HepG2 (cell line): ENCODE measurements at regions not wholly inside any gene's neighbourhood (a gene's known extent, or its start where the extent isn't known, plus 50 kb on each side); places are given as distances from the start of the nearest gene placed in this dataset.

Experiments used
- ATAC-seq: fragments of 200-7000 bp; cut with Tn5 transposase; 3 replicates; pipeline ENCODE4 v1.9.1; 2020; ENCODE audit warnings: mild to moderate bottlenecking, moderate library complexity
- BruUV-seq: library from RNA; stranded (reverse); fragments of 400-500 nt; replicated peaks from 2 replicates; lab custom pipeline; 2021; lab: Mats Ljungman, UMichigan
- CTCF ChIA-PET: fragments of 300-600 bp; formaldehyde crosslinking; extraction: SDS; loops from one replicate; lab custom pipeline; 2021; ENCODE audit warnings: low total read pairs, inconsistent platforms, low intra/inter-chr PET ratio; lab: Yijun Ruan, JAX
- POLR2A ChIA-PET: fragments of 350-600 bp; sonication (Branson Sonifier 250); formaldehyde crosslinking; loops from one replicate; lab custom pipeline; 2020; ENCODE audit warnings: antibody characterized with exemption, inconsistent platforms; lab: Yijun Ruan, JAX
- DNase-seq: peaks from one replicate; pipeline ENCODE4 v3.0.0-alpha.2; 2015; ENCODE audit warnings: low spot score
- FAIRE-seq: peaks from 3 replicates; lab custom pipeline; 2011; peaks lifted over from hg19 to GRCh38; lab: Jason Lieb, UNC
- H2AFZ ChIP-seq: one replicate; pipeline ENCODE4 v1.6.1; 2011; ENCODE audit warnings: low read length, inconsistent platforms
- H3K27ac ChIP-seq: fragments of 300-600 bp; 3 replicates; pipeline ENCODE4 v1.8.0; 2011; ENCODE audit warnings: mixed run types, mild to moderate bottlenecking, mixed read lengths, low read length, inconsistent platforms; ENCODE audit not compliant: insufficient read depth; ENCODE audit errors: extremely low read length
- H3K27me3 ChIP-seq, 2 experiments: fragments of 200-600 bp in 1 of 2; 2 replicates in 1 of 2; 3 replicates in 1 of 2; pipeline versions ENCODE4 v1.6.0 to v1.8.0; 2011; ENCODE audit warnings: low read length in 2 of 2, mild to moderate bottlenecking in 2 of 2, moderate library complexity in 2 of 2, inconsistent platforms in 1 of 2; ENCODE audit not compliant: insufficient read depth in 2 of 2, control insufficient read depth in 1 of 2
- H3K36me3 ChIP-seq, 2 experiments: fragments of 200-600 bp in 1 of 2; replicated peaks in 1 of 2; 2 replicates in 1 of 2; 3 replicates in 1 of 2; pipeline versions ENCODE4 v1.5.1 to v1.8.0; 2011; ENCODE audit warnings: low read length in 2 of 2, inconsistent platforms in 1 of 2; ENCODE audit not compliant: insufficient read depth in 2 of 2, control insufficient read depth in 1 of 2
- H3K4me1 ChIP-seq: 2 replicates; pipeline ENCODE4 v1.5.1; 2012; ENCODE audit warnings: low read length, inconsistent platforms; ENCODE audit not compliant: insufficient read depth
- H3K4me2 ChIP-seq: 2 replicates; pipeline ENCODE4 v1.6.0; 2011; ENCODE audit warnings: low read depth, low read length, inconsistent platforms
- H3K4me3 ChIP-seq, 3 experiments: fragments of 200-600 bp in 1 of 3; sonication (generic), shearing (Covaris generic) in 1 of 3; replicated peaks in 1 of 3; 2 replicates each; pipeline ENCODE4 v1.5.1; 2011 to 2016; ENCODE audit warnings: low read length in 3 of 3, inconsistent platforms in 2 of 3, low read depth in 2 of 3, mild to moderate bottlenecking in 2 of 3, control low read depth in 1 of 3, mixed read lengths in 1 of 3; ENCODE audit not compliant: insufficient read depth in 1 of 3
- H3K79me2 ChIP-seq: one replicate; pipeline ENCODE4 v1.6.1; 2011; ENCODE audit warnings: low read length, inconsistent platforms; ENCODE audit not compliant: insufficient read depth
- H3K9ac ChIP-seq: 2 replicates; pipeline ENCODE4 v1.6.0; 2011; ENCODE audit warnings: mild to moderate bottlenecking, low read depth, low read length, inconsistent platforms; ENCODE audit not compliant: insufficient read depth
- H3K9me3 ChIP-seq: 2 replicates; pipeline ENCODE4 v1.5.1; 2012; ENCODE audit warnings: mild to moderate bottlenecking, low read length
- H4K20me1 ChIP-seq: 2 replicates; pipeline ENCODE4 v1.6.0; 2011; ENCODE audit warnings: inconsistent platforms, mild to moderate bottlenecking, low read length, moderate library complexity; ENCODE audit not compliant: insufficient read depth
- BCLAF1 ChIP-seq: fragments of 450-650 bp; IDR thresholded peaks from 2 replicates; pipeline ENCODE4 v1.6.1; 2017; ENCODE audit warnings: mild to moderate bottlenecking
- CREB1 ChIP-seq, 2 experiments: fragments of 450-650 bp in 1 of 2; IDR thresholded peaks; 2 replicates each; pipeline ENCODE4 v1.6.1; 2016 to 2017; ENCODE audit warnings: control low read depth in 1 of 2, mild to moderate bottlenecking in 1 of 2, missing compliant biosample characterization in 1 of 2, missing genetic modification characterization in 1 of 2
- MAZ ChIP-seq, 2 experiments: sonication (generic) in 1 of 2; formaldehyde crosslinking in 1 of 2; IDR thresholded peaks; 2 replicates each; pipeline versions ENCODE4 v1.5.0 to v1.6.1; 2012 to 2020; ENCODE audit warnings: low read depth in 2 of 2, mild to moderate bottlenecking in 2 of 2, borderline replicate concordance in 1 of 2, improper control_type of control experiment in 1 of 2, low read length in 1 of 2, missing genetic modification reagents in 1 of 2, moderate library complexity in 1 of 2
- NCOA1 ChIP-seq: sonication (generic); formaldehyde crosslinking; IDR thresholded peaks from 2 replicates; pipeline ENCODE4 v1.9.0; 2021; ENCODE audit warnings: missing genetic modification reagents
- POLR2G ChIP-seq: fragments of 200-400 bp; formaldehyde crosslinking; IDR thresholded peaks from 2 replicates; pipeline ENCODE4 v1.6.1; 2018; ENCODE audit warnings: mild to moderate bottlenecking, low read depth, low read length, moderate library complexity
- RAD51 ChIP-seq: fragments of 450-650 bp; IDR thresholded peaks from 2 replicates; pipeline ENCODE4 v1.6.1; 2016; ENCODE audit warnings: borderline replicate concordance
- ZBTB10 ChIP-seq: sonication (generic); formaldehyde crosslinking; IDR thresholded peaks from 2 replicates; pipeline ENCODE4 v1.4.0; 2020; ENCODE audit warnings: missing genetic modification reagents, borderline replicate concordance
- ZNF329 ChIP-seq: sonication (generic); formaldehyde crosslinking; IDR thresholded peaks from 2 replicates; pipeline ENCODE4 v1.9.0; 2021; ENCODE audit warnings: low read depth, mild to moderate bottlenecking, missing genetic modification reagents
- ZNF605 ChIP-seq: sonication (generic); formaldehyde crosslinking; IDR thresholded peaks from 2 replicates; pipeline ENCODE4 v1.8.0; 2022; ENCODE audit warnings: mild to moderate bottlenecking, missing genetic modification reagents
- ZNF7 ChIP-seq: IDR thresholded peaks from 2 replicates; pipeline ENCODE4 v1.6.1; 2016; ENCODE audit warnings: missing biosample characterization, missing genetic modification reagents
- ZNF713 ChIP-seq: sonication (generic); formaldehyde crosslinking; IDR thresholded peaks from 2 replicates; pipeline ENCODE4 v1.4.0; 2020; ENCODE audit warnings: mild to moderate bottlenecking, missing genetic modification reagents
- WGBS: methylation state at CpG from one replicate; pipeline ENCODE4 v1.1.6; 2017; ENCODE audit warnings: low lambda C conversion rate; 5-methylcytosine and 5-hydroxymethylcytosine counted together
- in situ Hi-C: cut with HindIII; loops from 2 replicates; pipeline ENCODE4 v1.10.0; 2017; ENCODE audit warnings: low pct_unique_long_range_greater_than_20kb; ENCODE audit not compliant: extremely low pct_ligation_motif_present
- intact Hi-C: fragments of 100-400 bp; cut with micrococcal nuclease; formaldehyde crosslinking; loops from one replicate; pipeline ENCODE4 v1.10.0; 2022; ENCODE audit not compliant: unreplicated experiment
- TF ChIP-seq, protein P1 (sequence below): sonication (generic); formaldehyde crosslinking; conservative IDR thresholded peaks from 2 replicates; pipeline ENCODE4 v1.8.0; 2022; ENCODE audit warnings: low read depth, missing genetic modification reagents
- TF ChIP-seq, protein P2 (sequence below): sonication (generic); formaldehyde crosslinking; IDR thresholded peaks from 2 replicates; pipeline ENCODE4 v1.8.0; 2022; ENCODE audit warnings: missing genetic modification reagents, low read depth, mild to moderate bottlenecking, borderline replicate concordance

GRCh38 chr3:103166890-103167289 is 732.1 kb downstream of the ZPLD1 start (continued):
- TF ChIP-seq ZBTB10 (CRISPR knock-in tag), result no peak

DNA sequence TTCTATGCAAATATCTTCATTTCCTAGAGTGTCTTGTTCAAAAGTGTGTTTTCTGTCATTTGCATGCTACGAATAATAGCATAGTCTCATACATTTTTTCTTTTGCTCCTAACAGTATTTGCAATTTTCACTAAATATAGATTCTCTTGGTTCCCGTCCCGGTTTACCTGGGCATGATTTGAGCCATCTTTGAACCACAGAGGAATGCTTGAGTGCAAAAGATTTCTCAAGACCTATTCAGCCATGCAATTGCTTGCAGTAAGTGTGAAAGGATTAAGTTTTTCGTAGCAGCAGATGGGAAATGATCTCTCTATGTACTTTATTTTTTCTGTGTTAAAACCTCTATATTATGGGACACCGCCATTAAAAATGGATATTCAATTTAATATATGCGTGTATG is 733.0 kb downstream of the ZPLD1 start:
- H3K27me3 ChIP-seq, result no peaks in the 10 kb centered on the region
- no peak overlapping the region for H3K4me2 ChIP-seq
- H3K36me3 ChIP-seq, result no peaks in the 10 kb centered on the region
- H3K79me2 ChIP-seq, result no peaks in the 10 kb centered on the region
- in situ Hi-C loops (no loop called here), intact Hi-C loops (no loop called here)
- no peak overlapping the region for H3K27ac ChIP-seq
- H3K9ac ChIP-seq, result no peak overlapping the region
- DNase-seq (no peak), ATAC-seq (no peak), FAIRE-seq (no peak)
- H3K9me3 ChIP-seq, result no peaks in the 10 kb centered on the region
- 2% methylated on average over 6 of the region's 6 CpGs for WGBS
- no peak overlapping the region for H3K4me3 ChIP-seq
- BruUV-seq, result no TSS peak
- H4K20me1 ChIP-seq, result no peaks in the 10 kb centered on the region
- no peaks in the 10 kb centered on the region for H3K4me1 ChIP-seq
- H2AFZ ChIP-seq, result no peak overlapping the region
- POLR2A ChIA-PET, result no interaction called here
- CTCF ChIA-PET, result no interaction called here
- TF ChIP-seq, protein P1, sequence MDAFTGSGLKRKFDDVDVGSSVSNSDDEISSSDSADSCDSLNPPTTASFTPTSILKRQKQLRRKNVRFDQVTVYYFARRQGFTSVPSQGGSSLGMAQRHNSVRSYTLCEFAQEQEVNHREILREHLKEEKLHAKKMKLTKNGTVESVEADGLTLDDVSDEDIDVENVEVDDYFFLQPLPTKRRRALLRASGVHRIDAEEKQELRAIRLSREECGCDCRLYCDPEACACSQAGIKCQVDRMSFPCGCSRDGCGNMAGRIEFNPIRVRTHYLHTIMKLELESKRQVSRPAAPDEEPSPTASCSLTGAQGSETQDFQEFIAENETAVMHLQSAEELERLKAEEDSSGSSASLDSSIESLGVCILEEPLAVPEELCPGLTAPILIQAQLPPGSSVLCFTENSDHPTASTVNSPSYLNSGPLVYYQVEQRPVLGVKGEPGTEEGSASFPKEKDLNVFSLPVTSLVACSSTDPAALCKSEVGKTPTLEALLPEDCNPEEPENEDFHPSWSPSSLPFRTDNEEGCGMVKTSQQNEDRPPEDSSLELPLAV (CRISPR knock-in tag), result no peak
- TF ChIP-seq NCOA1, result no peak
- TF ChIP-seq ZNF329 (CRISPR knock-in tag), result no peak
- TF ChIP-seq BCLAF1, result no peak
- TF ChIP-seq MAZ (IDR thresholded peaks at IDR 0.05; ENCODE audit: borderline replicate concordance, low read depth, low read length), result no peak
- TF ChIP-seq MAZ (CRISPR knock-in tag; IDR thresholded peaks at IDR 0.05; ENCODE audit: low read depth), result no peak
- no peak for TF ChIP-seq RAD51
- no peak for TF ChIP-seq ZNF713
- no peak for TF ChIP-seq POLR2G
- TF ChIP-seq, protein P2, sequence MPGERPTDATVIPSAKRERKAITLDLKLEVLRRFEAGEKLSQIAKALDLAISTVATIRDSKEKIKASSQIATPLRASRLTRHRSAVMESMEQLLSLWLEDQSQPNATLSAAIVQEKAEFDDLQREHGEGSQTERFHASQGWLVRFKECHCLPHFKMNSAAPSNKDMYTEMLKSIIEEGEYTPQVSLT, result no peak
- no peak for TF ChIP-seq CREB1 (IDR thresholded peaks at IDR 0.05)
- TF ChIP-seq CREB1 (CRISPR knock-in tag; IDR thresholded peaks at IDR 0.05), result no peak
- no peak for TF ChIP-seq ZNF7 (CRISPR knock-in tag)
- TF ChIP-seq ZNF605, result no peak
